Calu3 (cell line): ENCODE measurements at regions not wholly inside any gene's neighbourhood (a gene's known extent, or its start where the extent isn't known, plus 50 kb on each side); places are given as distances from the start of the nearest gene placed in this dataset.

Experiments used
- BruUV-seq: library from RNA; stranded (reverse); fragments of 400-500 nt; replicated peaks from 2 replicates; lab custom pipeline; 2021; lab: Mats Ljungman, UMichigan
- CTCF ChIA-PET: fragments of 300-600 bp; sonication (Branson Sonifier 250); formaldehyde crosslinking; loops from one replicate; lab custom pipeline; 2022; ENCODE audit warnings: antibody characterized with exemption; lab: Charles Lee
- DNase-seq: peaks from one replicate; pipeline ENCODE4 v3.0.0; 2022
- H3K27ac Mint-ChIP-seq: one replicate; pipeline ENCODE4 v1.8.0; 2022; ENCODE audit warnings: mixed read lengths; ENCODE audit not compliant: unreplicated experiment
- H3K27me3 Mint-ChIP-seq: one replicate; pipeline ENCODE4 v1.8.0; 2022; ENCODE audit warnings: mixed read lengths; ENCODE audit not compliant: unreplicated experiment
- H3K36me3 Mint-ChIP-seq: one replicate; pipeline ENCODE4 v1.8.0; 2022; ENCODE audit warnings: mild to moderate bottlenecking, moderate library complexity, mixed read lengths; ENCODE audit not compliant: insufficient read depth, unreplicated experiment
- H3K4me1 Mint-ChIP-seq: one replicate; pipeline ENCODE4 v1.8.0; 2022; ENCODE audit warnings: mild to moderate bottlenecking, low read depth, mixed read lengths; ENCODE audit not compliant: unreplicated experiment
- H3K4me3 Mint-ChIP-seq: one replicate; pipeline ENCODE4 v1.8.0; 2022; ENCODE audit warnings: mild to moderate bottlenecking, low read depth, moderate library complexity, mixed read lengths; ENCODE audit not compliant: unreplicated experiment
- H3K9me3 Mint-ChIP-seq: one replicate; pipeline ENCODE4 v1.8.0; 2022; ENCODE audit warnings: low read depth, mixed read lengths; ENCODE audit not compliant: unreplicated experiment
- CTCF ChIP-seq: fragments of 200-600 bp; IDR thresholded peaks from one replicate; pipeline ENCODE4 v1.8.0; 2022; ENCODE audit warnings: antibody characterized with exemption; ENCODE audit not compliant: unreplicated experiment
- intact Hi-C: fragments of 100-400 bp; cut with micrococcal nuclease; formaldehyde crosslinking; loops from one replicate; pipeline ENCODE4 v1.10.0; 2022; ENCODE audit not compliant: unreplicated experiment

- BruUV-seq, result no TSS peak
- intact Hi-C loops, result no loop called here
- CTCF ChIA-PET, result interaction anchor here (0.5 kb wide), 1 partner anchor 649 kb away, joined by 3 read pairs; no protein-coding TSS in a partner anchor
Observed at GRCh38 chr1:232430467-232430866, 199.5 kb downstream of the SIPA1L2 start.

GRCh38 chr1:232428786-232429530, 201.0 kb downstream of the SIPA1L2 start:
- no peaks in the 10 kb centered on the region for H3K36me3 Mint-ChIP-seq

More at GRCh38 chr1:232430467-232430866, 199.5 kb downstream of the SIPA1L2 start:
- Mint-ChIP-seq H3K4me3 (no peak overlapping the region), H3K9me3 (peaks cover 2% of the 10 kb centered on the region), H3K27me3 (no peaks in the 10 kb centered on the region), H3K36me3 (no peaks in the 10 kb centered on the region), H3K27ac (no peak overlapping the region), H3K4me1 (no peaks in the 10 kb centered on the region)
- no peak for TF ChIP-seq CTCF
- DNase-seq, result no peak

GRCh38 chr1:232428036-232428645, 201.8 kb downstream of the SIPA1L2 start:
- no peak for TF ChIP-seq CTCF
- Mint-ChIP-seq H3K4me1 (no peaks in the 10 kb centered on the region), H3K9me3 (peaks cover 4% of the 10 kb centered on the region), H3K36me3 (no peaks in the 10 kb centered on the region), H3K27me3 (no peaks in the 10 kb centered on the region), H3K27ac (no peak overlapping the region), H3K4me3 (no peak overlapping the region)
- intact Hi-C loops, result no loop called here
- CTCF ChIA-PET, result interaction anchor here (0.7 kb wide), 1 partner anchor 17 kb away, joined by 4 read pairs; no protein-coding TSS in a partner anchor
- DNase-seq, result no peak
- no TSS peak for BruUV-seq

More at GRCh38 chr1:232428786-232429530, 201.0 kb downstream of the SIPA1L2 start:
- no TSS peak for BruUV-seq
- DNase-seq, result no peak
- Mint-ChIP-seq H3K4me1 (no peaks in the 10 kb centered on the region), H3K27ac (no peak overlapping the region), H3K9me3 (peaks cover 2% of the 10 kb centered on the region), H3K4me3 (no peak overlapping the region), H3K27me3 (no peaks in the 10 kb centered on the region)
- TF ChIP-seq CTCF, result no peak
- CTCF ChIA-PET, result no interaction called here
- intact Hi-C loops, result no loop called here

GRCh38 chr1:232426801-232427200, 203.1 kb downstream of the SIPA1L2 start:
- Mint-ChIP-seq H3K27ac (no peak overlapping the region), H3K36me3 (no peaks in the 10 kb centered on the region), H3K9me3 (peaks cover 2% of the 10 kb centered on the region), H3K27me3 (no peaks in the 10 kb centered on the region), H3K4me1 (no peaks in the 10 kb centered on the region), H3K4me3 (no peak overlapping the region)
- DNase-seq, result no peak
- no TSS peak for BruUV-seq
- CTCF ChIA-PET, result no interaction called here
- no peak for TF ChIP-seq CTCF
- intact Hi-C loops, result no loop called here
